Activated CD8-positive, alpha-beta memory T cell treated with anti-CD3 and anti-CD28 coated beads, Interleukin-2, amount 50 U/mL, for 24 hours (primary cell): ENCODE measurements at regions not wholly inside any gene's neighbourhood (a gene's known extent, or its start where the extent isn't known, plus 50 kb on each side); places are given as distances from the start of the nearest gene placed in this dataset.

Experiments used
- DNase-seq: peaks from one replicate; pipeline ENCODE4 v3.0.0-alpha.2; 2020; ENCODE audit errors: extremely low read depth

DNA sequence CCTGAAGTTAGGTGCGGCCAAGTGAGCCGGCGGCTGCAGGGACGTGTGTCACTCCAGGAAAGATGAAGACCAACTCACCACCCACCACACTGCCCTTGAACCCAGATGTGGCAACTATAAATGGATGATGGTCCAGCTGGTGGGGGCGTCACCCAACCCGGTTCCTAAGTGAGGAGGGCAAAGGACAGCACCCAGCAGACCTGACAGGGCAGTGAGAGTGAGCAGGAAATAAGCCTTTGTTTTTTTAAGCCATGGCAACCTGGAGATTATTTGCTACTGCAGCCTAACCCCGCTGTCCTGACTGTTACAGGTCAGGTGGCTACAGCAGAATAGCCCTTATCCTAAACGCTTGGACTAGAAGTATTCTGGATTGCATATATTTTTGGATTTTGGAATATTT lies 228.9 kb downstream of the CTTN start:
- no peak for DNase-seq

DNA sequence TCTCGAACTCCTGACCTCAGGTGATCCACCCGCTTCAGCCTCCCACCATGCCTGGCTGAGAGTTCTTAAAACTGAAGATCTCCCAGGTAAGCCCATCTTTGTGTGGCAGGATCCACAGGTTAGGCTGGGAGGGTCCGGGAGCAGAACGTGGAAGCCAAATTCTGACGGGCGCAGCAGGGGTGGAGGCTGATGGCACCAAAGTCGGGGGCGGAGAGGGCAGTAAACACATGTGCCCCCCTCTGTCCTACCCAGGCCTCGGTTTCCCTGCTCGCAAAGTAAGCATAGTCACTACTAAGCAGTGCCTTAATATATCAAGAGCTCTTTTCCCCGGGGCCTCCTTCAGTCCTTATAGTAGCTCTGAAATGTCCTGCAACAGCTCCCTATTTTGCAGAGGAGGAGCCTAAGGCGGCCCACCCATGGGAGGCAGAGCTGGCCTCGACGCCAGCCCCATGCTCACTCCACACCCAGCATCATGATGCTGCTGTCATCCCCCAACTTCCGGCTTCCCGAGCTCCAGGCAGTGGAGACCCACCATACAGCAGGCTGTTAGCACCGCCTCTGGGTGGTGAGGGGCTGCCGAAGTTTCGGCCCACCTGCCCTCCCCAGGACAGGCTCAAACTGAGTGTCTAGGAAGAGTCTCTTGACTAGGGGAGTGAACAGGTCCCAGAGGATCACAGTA lies 230.0 kb downstream of the CTTN start:
- DNase-seq, result no peak

DNA sequence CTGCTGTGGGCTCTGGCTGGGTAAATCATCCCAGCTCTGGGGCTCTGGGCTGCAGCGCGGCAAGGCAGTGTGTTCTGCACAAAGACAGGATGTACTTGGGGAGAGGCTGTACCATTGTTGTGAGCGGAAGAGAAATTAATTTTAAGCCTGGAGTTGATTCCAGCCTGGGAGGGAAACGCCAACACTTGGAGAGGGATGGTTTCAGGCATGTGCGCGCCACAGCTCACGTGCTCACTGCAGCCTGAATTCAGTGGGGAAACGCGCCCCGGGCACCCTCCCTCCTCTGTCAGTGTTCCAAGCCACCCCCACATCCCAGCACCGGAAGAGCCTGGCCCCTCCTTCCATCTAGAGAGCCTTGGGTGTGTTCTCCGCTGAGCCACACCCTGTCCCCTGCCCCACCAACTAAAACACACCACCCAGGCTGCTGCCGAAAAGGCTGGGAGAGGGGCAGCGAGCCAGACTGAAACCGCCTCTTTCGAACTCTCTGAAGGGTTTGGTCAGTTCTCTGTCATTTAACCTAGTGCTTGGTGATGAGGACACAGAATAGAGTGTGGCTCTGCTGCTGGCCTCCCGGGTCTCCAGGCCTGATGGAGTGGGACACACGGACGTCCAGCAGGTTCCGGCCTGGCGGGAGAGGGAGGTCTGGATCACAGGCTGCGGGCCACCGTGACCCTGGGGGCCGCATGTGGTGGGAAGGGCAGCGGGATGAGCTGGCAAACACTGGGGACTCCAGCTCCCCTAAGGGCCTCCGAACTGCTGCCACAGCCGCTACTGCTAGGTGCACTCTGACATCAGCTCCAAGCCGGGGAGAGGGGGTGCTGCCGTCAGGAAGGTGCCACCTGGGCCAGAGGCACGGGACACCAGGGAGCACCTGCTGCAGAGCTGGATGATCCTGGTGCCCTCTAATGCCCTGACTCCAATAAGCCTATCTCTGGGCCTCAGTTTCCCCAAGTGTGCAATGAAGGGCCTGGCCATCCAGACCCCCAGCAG lies 230.8 kb downstream of the CTTN start:
- DNase-seq, result no peak

DNA sequence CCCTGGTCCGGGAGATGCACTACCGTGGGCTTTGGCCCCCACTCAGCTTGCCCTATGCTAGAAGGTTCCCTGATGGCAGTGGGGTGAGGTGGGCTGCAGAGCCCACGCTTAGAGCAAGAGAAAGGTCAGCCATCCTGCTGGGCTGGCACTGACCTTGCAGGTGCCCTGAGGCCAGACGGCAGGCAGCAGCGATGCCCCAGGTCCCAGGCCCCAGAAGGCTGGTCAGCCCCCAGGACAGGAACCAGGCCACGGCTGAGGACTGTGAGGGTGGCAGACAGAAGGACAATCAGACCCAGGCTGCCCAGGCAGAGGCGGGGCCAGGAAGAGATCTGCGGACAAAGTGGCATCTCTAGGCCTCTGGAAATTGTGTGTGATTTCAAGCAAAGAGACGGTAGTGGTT lies 231.7 kb downstream of the CTTN start:
- no peak for DNase-seq

DNA sequence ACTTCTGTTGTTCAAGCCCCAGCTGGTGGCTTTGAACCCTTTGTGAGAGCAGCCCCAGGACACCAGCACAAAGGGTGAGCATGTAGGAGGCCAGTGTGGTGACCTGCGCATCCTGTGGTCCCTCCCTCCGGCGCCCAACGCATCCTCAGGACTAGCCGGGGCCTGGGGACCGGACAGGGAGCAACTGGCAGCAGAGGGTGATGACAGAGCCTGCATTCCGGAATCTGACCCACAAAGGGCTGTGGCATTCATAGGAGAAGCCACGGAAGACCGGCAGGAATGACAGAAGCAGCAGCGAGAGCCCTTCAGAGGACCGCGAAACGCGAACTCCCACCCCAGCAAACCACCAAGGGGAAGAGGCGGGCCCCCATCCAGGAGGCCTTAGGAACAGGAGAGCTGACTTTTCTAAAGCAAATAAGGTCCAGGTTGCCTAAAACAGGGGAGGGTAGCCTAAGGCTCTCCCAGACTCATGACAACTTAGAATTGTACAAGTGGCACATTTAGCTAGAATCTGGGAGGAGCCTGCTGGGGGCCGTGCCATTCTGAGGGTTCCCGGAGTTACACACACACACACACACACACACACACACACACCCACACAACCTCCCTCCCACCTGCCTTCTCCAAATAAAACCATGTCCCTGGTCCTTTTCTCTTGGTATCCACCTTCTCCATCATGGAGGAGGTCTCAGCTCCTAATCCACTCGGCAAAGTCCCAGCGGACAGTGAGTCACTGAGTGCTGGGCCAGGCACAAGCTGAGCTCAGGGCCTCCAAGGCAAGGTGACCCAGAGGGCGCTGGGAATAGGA lies 232.7 kb downstream of the CTTN start:
- no peak for DNase-seq

DNA sequence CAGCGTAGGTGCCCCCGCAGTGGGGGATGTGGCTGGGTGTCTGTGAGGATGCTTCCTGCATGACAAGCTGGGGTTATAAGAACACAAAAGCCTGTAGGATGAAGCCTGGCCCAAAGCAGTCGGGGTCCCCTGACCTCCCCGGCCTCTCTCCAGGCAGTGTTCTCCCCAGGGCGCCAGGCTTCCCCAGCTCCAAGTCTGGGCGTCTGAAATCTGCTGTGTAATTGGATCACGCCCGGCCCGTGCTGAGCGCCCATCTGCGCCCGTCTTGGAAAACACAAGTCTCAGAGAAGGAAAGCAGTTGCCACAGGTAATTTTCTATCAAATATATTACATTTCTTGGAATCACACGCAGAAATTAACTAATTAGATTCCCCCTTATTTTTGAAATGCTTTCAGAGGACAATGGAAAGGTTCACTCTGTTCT lies 233.3 kb downstream of the CTTN start:
- DNase-seq, result no peak

DNA sequence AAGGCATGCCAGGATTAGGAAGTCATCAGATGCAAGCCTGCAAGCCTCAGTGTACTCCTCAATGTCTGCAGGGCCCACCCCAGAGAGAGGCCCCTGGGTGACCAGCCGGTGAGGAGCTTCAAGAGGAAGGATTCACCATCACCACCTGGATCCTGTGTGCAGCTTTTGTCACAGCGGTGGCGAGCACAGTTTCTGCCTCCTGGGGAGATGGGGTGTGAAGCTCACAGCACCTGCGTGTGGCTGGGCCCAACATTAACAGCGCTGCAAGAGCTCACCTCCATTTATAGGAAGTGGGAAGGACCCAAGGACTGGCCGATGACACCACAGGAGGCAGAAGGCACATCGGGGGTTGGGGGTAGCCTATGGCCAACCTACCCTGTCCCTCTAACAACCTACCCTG lies 235.3 kb downstream of the CTTN start:
- DNase-seq, result no peak

DNA sequence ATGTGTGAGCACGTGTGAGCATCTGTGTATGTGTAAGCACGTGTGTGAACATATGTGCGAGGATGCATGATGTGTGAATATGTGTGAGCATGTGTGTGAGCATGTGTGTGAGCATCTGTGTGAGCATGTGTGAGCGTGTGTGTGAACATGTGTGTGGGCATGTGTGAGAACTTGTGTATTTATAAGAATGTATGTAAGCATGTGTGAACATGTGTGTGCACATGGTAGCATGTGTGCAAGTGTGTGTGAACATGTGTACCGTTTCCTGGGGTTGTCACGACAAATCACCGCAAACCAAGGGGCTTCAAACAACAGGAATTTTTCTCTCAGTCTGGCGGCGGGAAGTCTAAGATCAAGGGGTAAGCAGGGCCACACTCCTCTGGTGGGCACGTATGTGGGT lies 238.3 kb downstream of the CTTN start:
- DNase-seq, result no peak

DNA sequence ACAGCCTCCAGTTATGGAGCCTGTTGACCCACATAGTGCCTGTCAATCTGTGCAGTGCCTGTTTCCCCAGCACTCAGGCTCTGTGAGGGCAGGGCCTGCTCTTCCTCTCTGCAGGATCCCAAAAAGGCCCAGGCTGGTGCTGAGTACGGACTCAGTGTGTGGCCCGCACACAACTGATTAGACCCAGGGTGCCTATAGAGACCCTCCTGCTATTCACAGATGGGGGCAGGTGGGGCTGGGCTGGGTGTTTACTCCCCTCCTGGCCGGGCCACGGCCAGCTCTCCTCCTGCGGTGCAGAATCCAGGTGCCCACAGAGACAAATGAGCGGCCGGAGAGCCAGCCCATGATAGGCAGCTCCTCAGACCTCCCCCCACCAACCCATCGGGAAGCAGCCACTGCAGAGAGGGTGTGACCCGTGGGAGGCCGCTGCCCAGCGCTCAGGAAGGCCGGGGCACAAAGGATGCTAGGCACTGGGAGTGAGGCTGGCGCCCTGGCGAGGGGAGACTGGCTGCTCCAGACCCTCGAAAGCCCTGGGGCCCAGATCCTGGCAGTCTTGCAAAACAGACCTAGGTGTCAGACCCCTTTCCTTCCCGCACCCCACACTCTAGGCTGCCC lies 239.0 kb downstream of the CTTN start:
- DNase-seq, result no peak

DNA sequence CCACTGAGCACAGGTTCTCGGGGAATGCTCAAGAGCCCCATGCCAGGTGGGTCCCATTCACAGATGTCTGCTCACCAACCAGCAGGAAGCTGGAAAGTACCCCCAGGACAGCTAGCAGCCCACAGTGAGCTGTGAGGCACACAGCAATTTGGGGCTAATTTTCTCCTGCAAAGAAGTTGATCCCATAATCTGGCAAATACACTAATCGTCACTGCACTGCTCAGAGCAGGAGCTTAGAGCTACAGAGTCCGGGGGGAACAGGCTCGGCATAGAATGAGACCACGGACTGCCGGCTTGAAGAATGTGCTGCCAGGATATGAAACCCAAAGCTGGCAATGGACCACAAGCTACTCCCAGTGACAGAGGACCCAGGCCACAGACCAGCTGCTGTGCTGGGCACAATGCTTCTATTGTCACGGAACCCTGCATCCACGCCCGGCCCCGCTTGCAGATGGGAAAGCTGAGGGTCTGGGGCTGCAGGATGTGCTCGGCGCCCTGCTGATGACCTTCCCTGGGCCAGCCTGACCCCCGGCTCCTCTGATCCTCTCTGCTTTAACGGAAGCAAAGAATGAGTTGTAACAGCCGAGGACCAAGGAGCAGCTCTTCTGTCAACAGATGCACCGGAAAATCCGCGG lies 239.7 kb downstream of the CTTN start:
- no peak for DNase-seq

DNA sequence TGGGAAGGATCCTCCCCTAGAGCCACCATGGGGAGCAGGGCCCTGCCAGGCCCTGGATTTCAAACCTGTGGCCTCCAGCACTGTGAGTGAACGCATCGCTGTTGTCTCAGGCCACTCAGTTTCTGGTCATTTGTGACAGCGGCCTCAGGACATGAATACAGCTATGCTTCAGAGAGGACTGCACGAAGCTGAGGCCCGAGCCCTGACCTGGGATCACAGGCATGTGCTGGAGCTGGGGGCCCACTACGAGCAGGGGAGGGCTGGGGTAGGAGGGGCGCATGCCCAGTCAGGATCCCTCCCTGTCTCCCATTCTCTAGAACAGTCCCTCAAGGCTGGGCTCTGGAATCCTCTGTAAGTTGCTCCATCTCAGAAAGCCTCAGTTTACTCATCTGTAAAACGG lies 242.1 kb downstream of the CTTN start:
- no peak for DNase-seq

DNA sequence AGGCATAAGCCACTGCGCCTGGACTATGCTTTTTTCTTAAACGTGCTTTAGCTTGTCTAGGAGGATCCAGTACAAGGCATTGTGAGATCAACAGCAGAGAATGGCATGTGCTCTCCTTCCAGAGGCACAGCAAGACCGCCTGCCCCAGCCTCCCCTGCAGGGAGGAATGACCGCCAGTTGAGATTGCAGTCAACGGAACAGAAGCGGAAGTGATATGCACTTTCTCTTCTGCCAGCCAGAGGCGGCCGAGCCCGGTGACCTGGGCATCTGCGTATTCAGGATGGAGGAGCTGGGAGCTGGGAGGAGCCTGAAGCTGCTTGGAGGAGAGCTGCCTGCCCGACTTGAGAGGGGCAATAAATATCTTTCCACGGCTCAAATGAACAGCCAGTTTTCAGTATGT lies 243.0 kb downstream of the CTTN start:
- DNase-seq, result no peak

DNA sequence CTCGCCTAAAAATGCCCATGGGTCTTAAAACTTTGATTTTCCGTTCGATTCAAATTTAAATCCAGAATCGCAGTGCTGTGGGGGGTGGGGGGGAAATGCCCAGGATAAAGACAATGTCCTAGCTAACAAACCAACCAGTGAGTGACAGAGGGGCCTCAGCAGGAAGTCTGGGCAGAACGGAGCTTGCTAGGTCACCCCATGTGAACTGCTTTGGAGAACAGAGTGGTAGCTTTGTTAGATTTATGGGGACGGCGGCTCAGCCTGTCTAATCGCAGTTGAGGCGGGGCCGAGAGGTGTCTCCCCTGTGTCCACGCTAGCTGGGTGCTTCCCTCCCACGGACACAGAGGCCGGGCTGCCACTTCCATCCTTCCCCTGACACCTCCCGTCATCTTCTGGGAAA lies 243.9 kb downstream of the CTTN start:
- DNase-seq, result no peak

DNA sequence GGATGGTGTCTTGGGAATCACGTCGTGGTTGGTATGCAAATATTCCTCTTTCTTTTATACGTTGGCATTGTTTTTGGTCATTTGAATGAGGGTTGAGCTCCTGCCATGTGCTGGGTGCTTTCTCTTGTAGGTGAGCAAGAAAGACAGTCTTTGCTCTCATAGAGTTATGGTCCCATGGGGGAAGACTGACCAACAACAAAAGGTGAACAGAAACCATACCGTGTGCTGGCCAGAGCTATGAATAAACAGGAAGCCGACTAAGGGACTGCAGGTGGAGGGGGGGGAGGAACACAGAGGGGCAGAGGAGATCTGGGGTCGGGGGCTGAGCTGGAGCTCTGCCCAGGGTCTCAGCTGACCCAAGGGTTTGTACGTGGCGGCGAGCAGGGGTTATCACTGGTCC lies 245.3 kb downstream of the CTTN start:
- DNase-seq, result no peak

DNA sequence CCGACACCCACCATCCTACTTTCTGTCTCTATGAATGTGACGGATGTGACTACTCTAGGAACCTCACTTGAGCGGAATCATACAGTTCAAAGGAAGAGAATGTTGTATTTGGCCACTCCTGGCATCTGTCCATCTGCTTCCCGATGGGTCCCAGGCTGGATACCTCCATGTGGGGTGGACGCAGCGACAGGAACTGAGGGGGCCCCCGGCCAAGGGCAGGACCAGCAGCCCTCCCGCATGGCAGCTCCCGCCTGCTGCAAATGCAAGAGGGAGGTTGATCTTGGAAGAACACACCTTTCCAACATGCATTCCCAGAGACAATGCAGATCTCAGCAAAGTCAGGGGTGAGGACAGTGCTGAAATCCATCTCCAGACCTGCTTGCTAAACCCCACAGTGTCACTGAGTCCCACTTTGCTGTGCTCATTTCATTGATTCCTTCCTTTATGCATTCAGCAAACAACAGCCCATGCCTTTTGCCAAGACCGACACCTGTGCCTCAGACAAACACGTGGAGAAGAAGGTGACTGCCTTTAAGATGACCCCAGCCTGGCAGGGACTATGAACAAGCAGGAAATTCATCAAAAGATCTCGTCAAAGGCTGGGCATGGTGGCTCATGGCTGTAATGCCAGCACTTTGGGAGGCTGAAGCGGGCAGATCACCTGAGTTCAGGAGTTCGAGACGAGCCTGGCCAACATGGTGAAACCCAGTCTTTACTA lies 246.2 kb downstream of the CTTN start:
- DNase-seq, result no peak

DNA sequence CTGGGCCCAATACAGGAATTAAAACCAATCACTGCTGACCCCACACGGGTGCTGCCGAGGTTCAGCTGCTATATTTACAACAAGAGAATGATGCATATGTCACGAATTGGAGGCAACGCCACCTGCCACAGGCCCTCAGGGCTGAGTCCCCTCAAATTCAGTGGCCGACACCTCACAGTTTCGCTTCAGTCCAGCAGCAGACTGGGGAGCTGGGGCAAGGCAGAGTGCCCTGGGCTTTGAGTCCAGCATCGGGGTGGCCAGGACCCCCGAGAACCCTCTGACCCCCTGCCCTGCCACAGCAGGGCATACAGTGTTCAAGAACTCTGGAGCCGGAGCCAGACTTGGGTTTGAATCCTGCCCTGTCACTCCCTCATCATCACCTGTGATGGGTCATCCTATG lies 247.2 kb downstream of the CTTN start:
- no peak for DNase-seq

DNA sequence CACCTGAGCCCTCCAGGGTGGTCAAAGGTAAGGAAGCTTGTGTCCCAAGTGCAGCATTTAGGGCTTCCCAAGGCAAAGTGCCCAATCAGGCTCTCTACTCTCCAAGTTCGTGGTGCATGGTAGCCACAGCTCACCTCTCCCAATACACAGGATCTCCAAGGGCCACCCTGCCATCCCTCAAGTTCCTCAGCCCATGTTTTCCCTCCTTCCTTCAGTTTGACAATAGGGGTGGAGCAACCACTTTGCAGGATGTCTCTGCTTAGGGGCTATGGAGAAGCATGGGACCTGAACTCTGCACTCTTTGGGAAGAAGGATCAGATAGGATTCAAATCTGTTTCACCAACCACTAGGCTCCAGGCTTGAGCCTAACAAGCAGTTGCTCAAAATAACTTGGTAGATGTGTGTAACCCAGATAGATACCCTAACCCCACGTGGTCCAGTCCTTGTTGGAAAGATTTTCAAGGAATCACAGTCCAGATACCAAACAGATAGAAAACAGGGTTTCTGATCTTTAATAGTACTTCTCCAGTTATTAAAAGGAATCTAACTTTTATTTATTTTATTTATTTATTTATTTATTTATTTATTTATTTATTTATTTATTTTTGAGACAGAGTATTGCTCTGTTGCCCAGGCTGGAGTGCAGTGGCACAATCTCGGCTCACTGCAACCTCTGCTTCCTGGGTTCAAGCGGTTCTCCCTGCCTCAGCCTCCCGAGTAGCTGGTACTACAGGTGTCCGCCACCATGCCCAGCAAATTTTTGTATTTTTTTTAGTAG lies 248.1 kb downstream of the CTTN start:
- no peak for DNase-seq

DNA sequence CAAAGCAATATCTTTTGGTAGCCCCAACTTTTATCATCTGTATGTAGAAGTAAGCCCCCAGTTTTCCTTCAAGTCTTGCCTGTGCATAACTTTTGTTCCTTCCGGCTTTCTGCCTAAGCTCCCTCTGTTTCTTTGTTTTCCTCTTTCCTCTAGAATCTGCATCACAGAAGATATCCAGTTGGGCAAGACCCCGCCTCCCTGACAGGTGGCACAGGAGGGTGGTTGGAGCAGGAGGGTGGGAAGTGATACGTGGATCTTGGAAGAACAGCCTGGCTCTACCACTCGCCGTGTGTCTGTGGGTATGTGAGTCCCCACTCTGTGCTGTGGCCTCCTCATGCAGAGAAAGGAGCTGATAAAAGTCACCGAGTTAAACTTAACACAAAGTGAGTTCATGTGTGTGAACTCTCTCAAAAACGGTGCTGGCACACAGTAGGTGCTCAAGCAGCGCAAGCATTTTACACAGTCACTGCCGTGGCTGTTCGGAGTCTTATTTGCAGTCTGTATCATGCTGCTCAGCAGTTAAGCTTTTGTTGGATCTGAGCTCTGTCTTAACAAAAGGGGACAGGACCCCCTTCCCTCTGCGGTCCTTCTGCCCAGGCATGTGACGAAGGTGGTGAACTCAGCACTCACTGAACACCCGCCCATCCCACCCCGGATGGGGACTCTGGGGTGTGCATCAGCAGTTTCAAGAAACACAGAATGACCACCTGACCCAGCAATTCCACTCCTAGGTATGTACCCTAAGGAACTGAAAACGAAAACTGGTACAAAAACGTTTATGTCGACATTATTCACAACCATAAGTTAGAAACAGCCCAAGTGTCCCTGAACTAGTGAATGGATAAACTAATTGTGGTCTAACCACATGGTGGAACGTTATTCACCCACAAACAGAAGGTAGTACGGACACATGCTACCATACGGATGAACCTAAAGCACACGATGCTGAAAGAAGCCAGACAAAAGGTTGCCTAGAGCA lies 249.1 kb downstream of the CTTN start:
- no peak for DNase-seq
